ENCODE measurements at regions not wholly inside any gene's neighbourhood (a gene's known extent, or its start where the extent isn't known, plus 50 kb on each side); places are given as distances from the start of the nearest gene placed in this dataset.

- Mint-ChIP-seq H3K4me3 (no peak overlapping the region), H3K4me1 (no peaks in the 10 kb centered on the region), H3K27ac (no peak overlapping the region), H3K27me3 (peaks cover 7% of the 10 kb centered on the region), H3K36me3 (no peaks in the 10 kb centered on the region), H3K9me3 (no peaks in the 10 kb centered on the region)
- no peak for DNase-seq
Measured at GRCh38 chr4:53644607-53645006, 53.3 kb upstream of the LNX1 start.
